GM12878 (cell line): ENCODE measurements at regions not wholly inside any gene's neighbourhood (a gene's known extent, or its start where the extent isn't known, plus 50 kb on each side); places are given as distances from the start of the nearest gene placed in this dataset.

Experiments used
- ATF2 ChIP-seq: IDR thresholded peaks from 2 replicates; pipeline ENCODE4 v1.6.1; 2012; ENCODE audit warnings: low read length, inconsistent platforms
- CTCF ChIP-seq, 3 experiments: IDR thresholded peaks in 2 of 3; conservative IDR thresholded peaks in 1 of 3; 2 replicates each; pipeline ENCODE4 v1.5.1; 2011; ENCODE audit warnings: low read depth in 3 of 3, low read length in 3 of 3, mild to moderate bottlenecking in 3 of 3, control low read depth in 2 of 3, moderate library complexity in 2 of 3, inconsistent platforms in 1 of 3, mixed read lengths in 1 of 3; ENCODE audit not compliant: control insufficient read depth in 2 of 3, insufficient read depth in 1 of 3; ENCODE audit errors: extremely low read depth in 1 of 3
- DPF2 ChIP-seq: fragments of 450-650 bp; IDR thresholded peaks from 2 replicates; pipeline ENCODE4 v1.6.1; 2017; ENCODE audit warnings: mild to moderate bottlenecking
- EP300 ChIP-seq, 2 experiments: fragments of 150-350 bp in 1 of 2; IDR thresholded peaks; 2 replicates each; pipeline ENCODE4 v1.6.1; 2011 to 2012; ENCODE audit warnings: low read depth in 2 of 2, low read length in 2 of 2, borderline replicate concordance in 1 of 2, improper control_type of control experiment in 1 of 2, inconsistent platforms in 1 of 2; ENCODE audit not compliant: control insufficient read depth in 1 of 2
- ESRRA ChIP-seq: IDR thresholded peaks from 2 replicates; pipeline ENCODE4 v1.6.1; 2012; ENCODE audit warnings: mild to moderate bottlenecking, low read length, improper control_type of control experiment
- JUNB ChIP-seq: IDR thresholded peaks from 2 replicates; pipeline ENCODE4 v1.6.1; 2016; ENCODE audit warnings: antibody characterized with exemption, mild to moderate bottlenecking
- MXI1 ChIP-seq: fragments of 150-350 bp; IDR thresholded peaks from 2 replicates; pipeline ENCODE4 v1.6.1; 2011; ENCODE audit warnings: low read depth, mild to moderate bottlenecking, inconsistent platforms, low read length, improper control_type of control experiment
- POLR2AphosphoS5 ChIP-seq: IDR thresholded peaks from 2 replicates; pipeline ENCODE4 v1.6.1; 2011; ENCODE audit warnings: mild to moderate bottlenecking, low read length, inconsistent platforms
- RAD21 ChIP-seq: IDR thresholded peaks from 2 replicates; pipeline ENCODE4 v1.6.1; 2011; ENCODE audit warnings: mild to moderate bottlenecking, low read depth, low read length, moderate library complexity; ENCODE audit not compliant: insufficient read depth
- SIN3A ChIP-seq: IDR thresholded peaks from 2 replicates; pipeline ENCODE4 v1.6.1; 2012; ENCODE audit warnings: low read depth, low read length, improper control_type of control experiment
- SKIL ChIP-seq: fragments of 450-650 bp; IDR thresholded peaks from 2 replicates; pipeline ENCODE4 v1.6.1; 2017; ENCODE audit warnings: mild to moderate bottlenecking, low read depth, inconsistent platforms; ENCODE audit not compliant: poor library complexity, severe bottlenecking
- TBL1XR1 ChIP-seq: IDR thresholded peaks from 2 replicates; pipeline ENCODE4 v1.6.1; 2012; ENCODE audit warnings: low read depth, low read length, improper control_type of control experiment
- YY1 ChIP-seq: IDR thresholded peaks from 2 replicates; pipeline ENCODE4 v1.6.1; 2011; ENCODE audit warnings: low read depth, mild to moderate bottlenecking, low read length
- ZNF24 ChIP-seq: fragments of 450-650 bp; IDR thresholded peaks from 2 replicates; pipeline ENCODE4 v1.6.1; 2017; ENCODE audit warnings: antibody characterized with exemption, mild to moderate bottlenecking

- TF ChIP-seq CTCF (IDR thresholded peaks at IDR 0.05 in 2 of 3, conservative IDR thresholded peaks at IDR 0.05 in 1 of 3; ENCODE audit: control insufficient read depth in 2 of 3, extremely low read depth in 1 of 3, insufficient read depth in 1 of 3, low read depth in 3 of 3, low read length in 3 of 3) (no peak), RAD21 (no peak), JUNB (no peak), POLR2AphosphoS5 (no peak), DPF2 (no peak), ZNF24 (no peak), SKIL (no peak), ATF2 (no peak), EP300 (IDR thresholded peaks at IDR 0.05; ENCODE audit: borderline replicate concordance in 1 of 2, control insufficient read depth in 1 of 2, low read depth in 2 of 2, low read length in 2 of 2) (no peak), ESRRA (no peak), MXI1 (no peak), YY1 (no peak), TBL1XR1 (no peak), SIN3A (no peak)
Measured at GRCh38 chr9:24624481-24624880, 78.8 kb upstream of the IZUMO3 start.
